Kidney (tissue), 13 donors: ENCODE measurements at regions not wholly inside any gene's neighbourhood (a gene's known extent, or its start where the extent isn't known, plus 50 kb on each side); places are given as distances from the start of the nearest gene placed in this dataset.

Experiments
- DNase-seq, 5 donors: peaks; one replicate each; pipeline ENCODE4 v3.0.0-alpha.2; 2013 to 2020
- FAIRE-seq: peaks from 2 replicates; lab custom pipeline; 2012; peaks lifted over from hg19 to GRCh38; lab: Jason Lieb, UNC
- H3K27ac ChIP-seq, 2 donors: one replicate each; pipeline ENCODE4 v1.7.0; 2013; ENCODE audit warnings: low read depth in 2 of 2, low read length in 2 of 2, inconsistent platforms in 1 of 2
- H3K27me3 ChIP-seq: one replicate; pipeline ENCODE4 v1.7.1; 2013; ENCODE audit warnings: low read length, inconsistent platforms; ENCODE audit not compliant: control insufficient read depth, insufficient read depth
- H3K36me3 ChIP-seq, 3 donors: one replicate each; pipeline versions ENCODE4 v1.7.0 to v1.7.1; 2013; ENCODE audit warnings: low read length in 3 of 3, control low read depth in 1 of 3, inconsistent platforms in 1 of 3; ENCODE audit not compliant: insufficient read depth in 3 of 3, control insufficient read depth in 2 of 3
- H3K4me1 ChIP-seq, 3 donors: one replicate each; pipeline versions ENCODE4 v1.7.0 to v1.7.1; 2013; ENCODE audit warnings: low read length in 3 of 3, inconsistent platforms in 1 of 3, low read depth in 1 of 3; ENCODE audit not compliant: control insufficient read depth in 2 of 3, insufficient read depth in 2 of 3
- H3K4me3 ChIP-seq, 3 donors: one replicate each; pipeline versions ENCODE4 v1.7.0 to v1.8.1; 2013; ENCODE audit warnings: low read length in 3 of 3, control low read depth in 1 of 3, inconsistent platforms in 1 of 3
- H3K9ac ChIP-seq, 3 donors: one replicate each; pipeline versions ENCODE4 v1.7.0 to v1.7.1; 2013; ENCODE audit warnings: low read length in 3 of 3, control low read depth in 1 of 3, inconsistent platforms in 1 of 3
- H3K9me3 ChIP-seq, 3 donors: one replicate each; pipeline versions ENCODE4 v1.7.0 to v1.7.1; 2013; ENCODE audit warnings: low read length in 3 of 3, control low read depth in 1 of 3, inconsistent platforms in 1 of 3; ENCODE audit not compliant: control insufficient read depth in 2 of 3, insufficient read depth in 1 of 3
- intact Hi-C: fragments of 100-400 bp; cut with DNase I; formaldehyde crosslinking; loops from one replicate; pipeline ENCODE4 v1.11.1; 2022
- TF ChIP-seq, protein P1 (sequence below): IDR thresholded peaks from 3 replicates; pipeline ENCODE4 v1.5.1; 2012; ENCODE audit warnings: mild to moderate bottlenecking, moderate library complexity, borderline replicate concordance; ENCODE audit not compliant: insufficient read depth; ENCODE audit errors: extremely low read depth
- donor health status: control.
- donor health status: control.
- donor health status: control.
- donor health status: control.
- donor health status: control.
- donor health status: DM: yes; HTN: yes; CAD: no.
- donor health status: Normal renal cell carcinoma (clear cell type).

DNA sequence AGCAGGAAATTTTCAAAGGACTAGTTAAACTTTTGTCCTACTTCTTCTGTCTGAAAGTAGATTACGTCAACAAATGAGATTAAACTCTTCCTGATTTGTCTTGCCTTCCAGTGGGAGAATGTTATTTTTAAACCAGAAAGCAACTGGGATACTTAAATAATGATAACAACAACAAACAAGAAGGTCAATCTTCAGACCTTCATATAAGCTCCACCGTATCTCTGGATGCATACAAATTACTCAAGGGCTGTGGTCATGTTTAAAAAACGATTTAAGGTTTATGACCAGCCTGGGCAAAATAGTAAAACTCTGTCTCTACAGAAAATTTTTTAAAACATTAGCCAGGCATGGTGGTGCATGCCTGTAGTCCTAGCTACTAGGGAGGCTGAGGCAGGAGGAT is 145.3 kb upstream of the NPHP3 start:
- TF ChIP-seq, protein P1, sequence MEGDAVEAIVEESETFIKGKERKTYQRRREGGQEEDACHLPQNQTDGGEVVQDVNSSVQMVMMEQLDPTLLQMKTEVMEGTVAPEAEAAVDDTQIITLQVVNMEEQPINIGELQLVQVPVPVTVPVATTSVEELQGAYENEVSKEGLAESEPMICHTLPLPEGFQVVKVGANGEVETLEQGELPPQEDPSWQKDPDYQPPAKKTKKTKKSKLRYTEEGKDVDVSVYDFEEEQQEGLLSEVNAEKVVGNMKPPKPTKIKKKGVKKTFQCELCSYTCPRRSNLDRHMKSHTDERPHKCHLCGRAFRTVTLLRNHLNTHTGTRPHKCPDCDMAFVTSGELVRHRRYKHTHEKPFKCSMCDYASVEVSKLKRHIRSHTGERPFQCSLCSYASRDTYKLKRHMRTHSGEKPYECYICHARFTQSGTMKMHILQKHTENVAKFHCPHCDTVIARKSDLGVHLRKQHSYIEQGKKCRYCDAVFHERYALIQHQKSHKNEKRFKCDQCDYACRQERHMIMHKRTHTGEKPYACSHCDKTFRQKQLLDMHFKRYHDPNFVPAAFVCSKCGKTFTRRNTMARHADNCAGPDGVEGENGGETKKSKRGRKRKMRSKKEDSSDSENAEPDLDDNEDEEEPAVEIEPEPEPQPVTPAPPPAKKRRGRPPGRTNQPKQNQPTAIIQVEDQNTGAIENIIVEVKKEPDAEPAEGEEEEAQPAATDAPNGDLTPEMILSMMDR, result no peak
- no peak for DNase-seq
- intact Hi-C loops, result no loop called here

GRCh38 chr3:132857317-132857716 is 135.1 kb upstream of the NPHP3 start:
- intact Hi-C loops, result no loop called here
- H3K9ac ChIP-seq, result no peak overlapping the region
- TF ChIP-seq, protein P1, result no peak
- H3K27ac ChIP-seq, result no peak overlapping the region
- DNase-seq (no peak), FAIRE-seq (no peak)
- H3K27me3 ChIP-seq, result no peaks in the 10 kb centered on the region
- no peaks in the 10 kb centered on the region for H3K9me3 ChIP-seq
- no peak overlapping the region for H3K4me3 ChIP-seq
- no peaks in the 10 kb centered on the region for H3K4me1 ChIP-seq
- no peaks in the 10 kb centered on the region for H3K36me3 ChIP-seq

More for the DNA sequence above, 145.3 kb upstream of the NPHP3 start:
- H3K27ac ChIP-seq, result no peak overlapping the region
- H3K9ac ChIP-seq, result no peak overlapping the region
- no peaks in the 10 kb centered on the region for H3K36me3 ChIP-seq
- no peak for FAIRE-seq
- H3K27me3 ChIP-seq, result no peaks in the 10 kb centered on the region
- H3K9me3 ChIP-seq, result no peaks in the 10 kb centered on the region
- no peak overlapping the region for H3K4me3 ChIP-seq
- H3K4me1 ChIP-seq, result no peaks in the 10 kb centered on the region

DNA sequence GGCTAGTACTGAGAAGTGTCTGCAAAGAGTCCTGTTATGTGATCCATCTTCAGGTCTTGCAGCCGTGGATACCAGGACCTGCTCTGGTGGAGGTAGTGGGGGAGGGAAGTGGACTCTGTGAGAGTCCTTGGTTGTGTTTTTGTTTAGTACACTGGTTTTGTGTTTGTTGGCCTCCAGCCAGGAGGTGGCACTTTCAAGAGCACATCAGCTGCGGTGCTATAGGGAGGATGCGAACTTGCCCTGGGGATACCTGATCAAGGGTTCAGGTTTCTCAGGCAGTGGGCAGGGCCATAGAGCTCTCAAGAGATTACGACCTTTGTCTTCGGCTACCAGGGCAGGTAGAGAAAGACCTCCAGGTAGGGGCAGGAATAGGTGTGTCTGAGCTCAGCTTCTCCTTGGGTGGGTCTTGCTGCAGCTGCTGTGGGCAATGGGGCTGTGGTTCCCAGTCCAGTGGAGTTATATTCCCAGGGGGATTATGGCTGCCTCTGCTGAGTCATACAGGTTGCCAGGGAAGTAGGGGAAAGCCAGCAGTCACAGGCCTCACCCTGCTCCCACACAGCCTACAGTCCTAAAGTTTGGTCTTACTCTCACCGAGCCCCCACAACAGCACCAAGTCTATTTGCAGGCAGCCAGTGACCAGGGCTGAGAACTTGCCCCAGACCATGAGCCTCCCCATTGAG is 132.8 kb upstream of the NPHP3 start:
- FAIRE-seq (no peak), DNase-seq (peak in 1 of 5 donors; percentile 3)
- Histone ChIP-seq H3K27me3 (no peaks in the 10 kb centered on the region), H3K9me3 (no peaks in the 10 kb centered on the region), H3K9ac (no peak overlapping the region), H3K4me3 (no peak overlapping the region), H3K27ac (no peak overlapping the region), H3K36me3 (no peaks in the 10 kb centered on the region), H3K4me1 (no peaks in the 10 kb centered on the region)
- intact Hi-C loops, result no loop called here
- TF ChIP-seq, protein P1, result no peak
